Hepatocyte (in vitro differentiated cells): ENCODE measurements at regions not wholly inside any gene's neighbourhood (a gene's known extent, or its start where the extent isn't known, plus 50 kb on each side); places are given as distances from the start of the nearest gene placed in this dataset.
"Not testable (repeated sequence)": the region's sequence is repeated elsewhere in the genome, so short reads cannot be mapped to it uniquely, and the experiment has no call there.

Experiments
- DNase-seq: peaks from one replicate; pipeline ENCODE4 v3.0.0-alpha.2; 2016; ENCODE audit warnings: low spot score
- H2AFZ ChIP-seq: fragments of 200-600 bp; sonication (generic); 2 replicates; pipeline ENCODE4 v1.6.0; 2016; ENCODE audit warnings: antibody characterized with exemption, mild to moderate bottlenecking
- H3K27ac ChIP-seq: fragments of 200-600 bp; sonication (generic); 2 replicates; pipeline ENCODE4 v1.5.1; 2016; ENCODE audit warnings: mild to moderate bottlenecking
- H3K27me3 ChIP-seq: fragments of 200-600 bp; sonication (generic); 2 replicates; pipeline ENCODE4 v1.6.1; 2016
- H3K36me3 ChIP-seq: fragments of 200-600 bp; sonication (generic); replicated peaks from 2 replicates; pipeline ENCODE4 v1.5.1; 2016; ENCODE audit warnings: low read depth; ENCODE audit not compliant: insufficient read depth
- H3K4me1 ChIP-seq: fragments of 200-600 bp; sonication (generic); 2 replicates; pipeline ENCODE4 v1.5.1; 2016; ENCODE audit warnings: mild to moderate bottlenecking, moderate library complexity; ENCODE audit not compliant: insufficient read depth
- H3K4me2 ChIP-seq: fragments of 200-600 bp; sonication (generic); 2 replicates; pipeline ENCODE4 v1.6.0; 2016
- H3K4me3 ChIP-seq: fragments of 200-600 bp; sonication (generic); 2 replicates; pipeline ENCODE4 v1.5.1; 2016; ENCODE audit warnings: mild to moderate bottlenecking
- H3K79me2 ChIP-seq: fragments of 200-600 bp; sonication (generic); 2 replicates; pipeline ENCODE4 v1.6.0; 2017; ENCODE audit warnings: mild to moderate bottlenecking
- H3K9me2 ChIP-seq: fragments of 200-600 bp; sonication (generic); replicated peaks from 2 replicates; pipeline ENCODE4 v1.6.0; 2017; ENCODE audit warnings: mild to moderate bottlenecking; ENCODE audit not compliant: insufficient read depth
- H3K9me3 ChIP-seq: fragments of 200-600 bp; sonication (generic); 2 replicates; pipeline ENCODE4 v1.5.1; 2016; ENCODE audit warnings: low read depth, mild to moderate bottlenecking
- H4K20me1 ChIP-seq: fragments of 200-600 bp; sonication (generic); 2 replicates; pipeline ENCODE4 v1.6.0; 2016; ENCODE audit warnings: mild to moderate bottlenecking; ENCODE audit not compliant: insufficient read depth, poor library complexity, severe bottlenecking
- CTCF ChIP-seq: fragments of 200-600 bp; sonication (generic); IDR thresholded peaks from 2 replicates; pipeline ENCODE4 v1.5.1; 2016; ENCODE audit warnings: antibody characterized with exemption, mild to moderate bottlenecking; ENCODE audit not compliant: poor library complexity
- EZH2 ChIP-seq: fragments of 200-600 bp; sonication (generic); IDR thresholded peaks from 2 replicates; pipeline ENCODE4 v1.6.1; 2016; ENCODE audit warnings: antibody characterized with exemption, mild to moderate bottlenecking, borderline replicate concordance
- EZH2phosphoT487 ChIP-seq: fragments of 200-600 bp; sonication (generic); IDR thresholded peaks from one replicate; pipeline ENCODE4 v1.6.1; 2018; ENCODE audit warnings: antibody characterized with exemption, mild to moderate bottlenecking, low read depth, moderate library complexity; ENCODE audit not compliant: unreplicated experiment, severe bottlenecking
- WGBS: methylation state at CpG from one replicate; pipeline ENCODE4 v1.1.6; 2016; ENCODE audit warnings: low lambda C conversion rate; ENCODE audit errors: missing lambda C conversion rate; 5-methylcytosine and 5-hydroxymethylcytosine counted together

- H3K79me2 ChIP-seq = no peaks in the 10 kb centered on the region
- H3K9me2 ChIP-seq = no peaks in the 10 kb centered on the region
- no peaks in the 10 kb centered on the region for H3K9me3 ChIP-seq
- H3K36me3 ChIP-seq = no peaks in the 10 kb centered on the region
- H3K27me3 ChIP-seq = no peaks in the 10 kb centered on the region
- H3K4me1 ChIP-seq = no peaks in the 10 kb centered on the region
- no peak overlapping the region for H3K27ac ChIP-seq
- H3K4me3 ChIP-seq = no peak overlapping the region
- TF ChIP-seq CTCF (no peak), EZH2phosphoT487 (no peak), EZH2 (no peak)
- H3K4me2 ChIP-seq = no peak overlapping the region
- 86% methylated on average over 1 of the region's 1 CpG for WGBS
- H4K20me1 ChIP-seq = no peaks in the 10 kb centered on the region
- DNase-seq = no peak
- H2AFZ ChIP-seq = no peak overlapping the region
Observed at GRCh38 chr3:6025032-6025431, 835.9 kb upstream of the GRM7 start.

GRCh38 chr3:6030648-6031047 lies 830.3 kb upstream of the GRM7 start:
- not testable (repeated sequence) for H3K9me3 ChIP-seq, H2AFZ ChIP-seq, H3K4me3 ChIP-seq, H3K79me2 ChIP-seq, DNase-seq, H3K4me2 ChIP-seq, H4K20me1 ChIP-seq, H3K9me2 ChIP-seq, H3K27ac ChIP-seq, H3K36me3 ChIP-seq, H3K4me1 ChIP-seq, H3K27me3 ChIP-seq
- 71% methylated on average over 4 of the region's 4 CpGs for WGBS

GRCh38 chr3:6035626-6036025 lies 825.3 kb upstream of the GRM7 start:
- Histone ChIP-seq H3K9me3 (no peaks in the 10 kb centered on the region), H3K27me3 (no peaks in the 10 kb centered on the region), H3K9me2 (no peaks in the 10 kb centered on the region), H3K4me1 (no peaks in the 10 kb centered on the region), H3K4me3 (no peak overlapping the region), H4K20me1 (no peaks in the 10 kb centered on the region), H3K27ac (no peak overlapping the region), H3K4me2 (no peak overlapping the region), H3K36me3 (no peaks in the 10 kb centered on the region), H3K79me2 (no peaks in the 10 kb centered on the region), H2AFZ (no peak overlapping the region)
- TF ChIP-seq CTCF (no peak), EZH2 (no peak), EZH2phosphoT487 (no peak)
- 94% methylated on average over 6 of the region's 6 CpGs for WGBS
- no peak for DNase-seq

- WGBS = 88% methylated on average over 3 of the region's 3 CpGs
- H3K27me3 ChIP-seq = no peaks in the 10 kb centered on the region
- no peaks in the 10 kb centered on the region for H3K9me3 ChIP-seq
- DNase-seq = no peak
- no peak overlapping the region for H3K4me3 ChIP-seq
- no peak overlapping the region for H2AFZ ChIP-seq
- H3K79me2 ChIP-seq = no peaks in the 10 kb centered on the region
- no peak overlapping the region for H3K27ac ChIP-seq
- no peaks in the 10 kb centered on the region for H3K4me1 ChIP-seq
- H3K36me3 ChIP-seq = no peaks in the 10 kb centered on the region
- TF ChIP-seq EZH2phosphoT487 (no peak), EZH2 (no peak), CTCF (no peak)
- H4K20me1 ChIP-seq = no peaks in the 10 kb centered on the region
- H3K4me2 ChIP-seq = no peak overlapping the region
- H3K9me2 ChIP-seq = no peaks in the 10 kb centered on the region
Observed at GRCh38 chr3:6039971-6040370, 820.9 kb upstream of the GRM7 start.
